ENCODE measurements at regions not wholly inside any gene's neighbourhood (a gene's known extent, or its start where the extent isn't known, plus 50 kb on each side); places are given as distances from the start of the nearest gene placed in this dataset.

DNA sequence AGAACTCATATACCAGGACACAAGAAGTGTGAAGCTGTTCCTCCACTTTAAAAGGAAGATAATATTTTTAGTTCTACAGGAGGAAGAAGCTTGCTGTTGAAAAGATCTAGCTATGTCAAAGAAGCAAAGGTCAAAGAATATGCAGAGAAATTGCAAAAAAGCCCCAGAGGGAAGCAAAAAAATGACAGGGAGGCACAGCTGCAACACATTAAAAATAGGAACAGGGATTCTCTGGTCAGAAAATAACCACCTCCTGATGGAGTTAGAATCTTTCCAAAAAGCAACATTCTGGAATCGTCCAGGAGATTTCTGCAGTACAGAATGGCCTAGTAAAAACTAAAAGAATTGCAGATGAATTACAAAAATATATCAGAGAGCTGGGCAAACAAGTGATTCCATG, 238.9 kb upstream of the PRMT6 start:
- TF ChIP-seq, protein P1, sequence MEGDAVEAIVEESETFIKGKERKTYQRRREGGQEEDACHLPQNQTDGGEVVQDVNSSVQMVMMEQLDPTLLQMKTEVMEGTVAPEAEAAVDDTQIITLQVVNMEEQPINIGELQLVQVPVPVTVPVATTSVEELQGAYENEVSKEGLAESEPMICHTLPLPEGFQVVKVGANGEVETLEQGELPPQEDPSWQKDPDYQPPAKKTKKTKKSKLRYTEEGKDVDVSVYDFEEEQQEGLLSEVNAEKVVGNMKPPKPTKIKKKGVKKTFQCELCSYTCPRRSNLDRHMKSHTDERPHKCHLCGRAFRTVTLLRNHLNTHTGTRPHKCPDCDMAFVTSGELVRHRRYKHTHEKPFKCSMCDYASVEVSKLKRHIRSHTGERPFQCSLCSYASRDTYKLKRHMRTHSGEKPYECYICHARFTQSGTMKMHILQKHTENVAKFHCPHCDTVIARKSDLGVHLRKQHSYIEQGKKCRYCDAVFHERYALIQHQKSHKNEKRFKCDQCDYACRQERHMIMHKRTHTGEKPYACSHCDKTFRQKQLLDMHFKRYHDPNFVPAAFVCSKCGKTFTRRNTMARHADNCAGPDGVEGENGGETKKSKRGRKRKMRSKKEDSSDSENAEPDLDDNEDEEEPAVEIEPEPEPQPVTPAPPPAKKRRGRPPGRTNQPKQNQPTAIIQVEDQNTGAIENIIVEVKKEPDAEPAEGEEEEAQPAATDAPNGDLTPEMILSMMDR (IDR thresholded peaks at IDR 0.05), result no peak
- TF ChIP-seq POLR2A (IDR thresholded peaks at IDR 0.05), result no peak
